ENCODE measurements at regions not wholly inside any gene's neighbourhood (a gene's known extent, or its start where the extent isn't known, plus 50 kb on each side); places are given as distances from the start of the nearest gene placed in this dataset.
A peak's percentile ranks its signal among the peaks of the same experiment; 100 is the strongest.

- no peak for DNase-seq
Observed at GRCh38 chr4:46594661-46595060, 204.7 kb upstream of the GABRA2 start.

DNA sequence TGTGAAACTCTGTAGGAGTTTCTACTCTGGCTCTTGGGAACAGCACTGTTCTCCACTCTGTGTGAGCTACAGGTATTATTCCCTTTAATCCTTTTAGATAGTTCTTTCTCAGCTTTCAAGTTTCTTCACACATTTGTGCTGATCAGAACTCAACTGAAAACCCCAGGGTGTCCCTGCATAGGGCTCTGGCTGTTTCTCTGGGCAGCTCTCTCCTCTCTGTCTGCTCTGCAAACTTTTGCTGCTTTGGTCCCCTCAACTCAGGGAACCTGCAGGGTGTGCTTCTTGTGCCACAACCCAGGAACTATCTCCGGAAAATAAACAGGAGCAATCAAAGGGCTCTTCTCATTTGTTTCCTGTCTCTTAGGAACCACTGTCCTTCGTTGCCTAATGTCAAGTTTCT, 196.6 kb upstream of the GABRA2 start:
- DNase-seq = no peak

- DNase-seq = no peak
Observed at GRCh38 chr4:46581677-46582076, 191.7 kb upstream of the GABRA2 start.

DNA sequence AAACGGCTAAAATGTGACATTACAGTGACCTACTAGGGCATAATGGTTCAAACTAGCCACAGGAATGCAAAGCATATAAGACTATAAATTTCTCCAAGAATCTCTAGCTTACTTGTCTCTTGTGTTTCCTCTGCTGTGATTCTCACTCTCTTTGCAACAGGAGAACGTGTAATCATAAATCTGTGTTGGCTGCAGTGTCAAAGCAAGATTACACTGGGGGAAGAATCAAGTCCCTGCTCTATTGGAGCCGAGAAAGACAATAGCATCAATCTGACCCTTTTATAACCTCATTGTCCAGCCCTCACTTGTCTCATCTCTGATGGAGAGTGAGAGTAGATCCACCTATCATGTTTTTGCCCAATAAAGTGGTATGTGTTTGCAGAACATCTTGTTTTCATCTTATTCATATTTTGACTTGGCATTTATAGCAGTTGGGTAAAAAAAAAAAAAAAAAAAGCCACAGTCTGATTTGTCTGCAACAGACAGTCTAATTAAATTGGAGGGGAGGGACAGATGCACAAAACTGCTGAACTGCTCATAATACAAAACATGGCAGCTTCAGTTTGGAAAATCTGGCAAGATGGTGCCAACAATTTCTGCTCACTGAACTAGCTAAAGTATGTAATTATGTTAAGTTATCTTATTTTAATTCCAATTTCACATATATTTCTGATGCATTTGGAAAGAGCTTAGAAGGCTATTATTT, 165.0 kb upstream of the GABRA2 start:
- no peak for DNase-seq

DNA sequence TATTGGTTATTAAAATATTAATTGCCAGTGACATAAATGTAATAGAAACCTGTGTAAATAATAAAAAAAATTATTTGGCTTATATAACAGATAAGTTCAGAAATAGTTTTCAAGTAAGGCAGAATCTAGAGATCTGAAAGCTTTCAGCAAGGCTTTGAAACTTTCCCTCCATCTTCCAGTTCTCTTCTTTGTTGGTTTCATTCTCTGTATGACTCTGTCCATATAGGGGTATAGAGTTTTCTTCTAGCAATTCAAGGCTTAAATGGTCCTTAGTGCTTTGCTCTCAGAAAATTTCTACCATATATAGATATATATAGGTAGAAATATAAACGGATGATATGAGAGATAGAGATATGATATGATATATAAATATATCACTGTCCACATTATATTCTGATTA, 160.5 kb upstream of the GABRA2 start:
- no peak for DNase-seq

- no peak for DNase-seq
Observed at GRCh38 chr4:46549125-46549524, 159.2 kb upstream of the GABRA2 start.

GRCh38 chr4:46524751-46525150, 134.8 kb upstream of the GABRA2 start:
- DNase-seq = no peak

- no peak for DNase-seq
Observed at GRCh38 chr4:46520361-46520760, 130.4 kb upstream of the GABRA2 start.

- no peak for DNase-seq
Observed at GRCh38 chr4:46515940-46516339, 126.0 kb upstream of the GABRA2 start.

- DNase-seq = no peak
Observed at GRCh38 chr4:46508216-46508615, 118.3 kb upstream of the GABRA2 start.

- no peak for DNase-seq
Observed at GRCh38 chr4:46506876-46507275, 116.9 kb upstream of the GABRA2 start.

GRCh38 chr4:46505131-46505530, 115.2 kb upstream of the GABRA2 start:
- no peak for DNase-seq

DNA sequence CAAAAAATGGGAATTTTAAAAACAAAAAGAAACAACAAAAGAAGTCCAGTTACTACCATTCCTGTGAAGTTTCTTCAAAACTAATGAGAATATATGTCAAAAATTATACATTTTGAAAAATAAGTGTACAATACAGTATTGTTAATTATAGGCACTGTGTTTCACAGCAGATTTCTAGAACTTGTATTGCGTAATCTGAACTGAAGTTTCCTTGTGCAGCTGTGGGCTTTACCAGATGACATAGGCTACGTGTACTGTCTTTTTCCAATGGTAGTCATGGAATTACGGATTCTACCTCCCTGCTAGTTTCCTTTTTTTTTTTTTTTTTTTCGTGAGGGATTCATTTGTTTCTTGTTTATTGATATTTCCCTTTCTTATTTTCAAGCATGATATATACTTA, 113.8 kb upstream of the GABRA2 start:
- DNase-seq = no peak

DNA sequence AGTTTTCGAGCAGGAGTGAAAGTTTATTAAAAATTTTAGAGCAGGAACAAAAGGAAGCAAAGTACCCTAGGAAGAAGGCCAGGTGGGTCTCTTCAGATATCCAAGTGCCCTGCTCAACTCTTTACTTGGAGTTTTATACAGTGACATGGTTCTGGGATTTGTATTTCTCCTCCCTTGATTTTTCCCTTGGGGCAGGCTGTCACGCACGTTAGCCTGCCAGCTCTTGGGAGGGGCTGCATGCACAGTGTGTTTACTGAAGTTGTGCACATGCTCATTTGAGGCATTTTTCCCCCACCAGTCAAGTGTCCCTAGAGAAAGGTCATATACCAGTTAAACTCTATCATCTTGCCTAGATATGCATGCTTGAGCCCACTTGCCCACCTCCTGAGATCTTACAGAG, 102.5 kb upstream of the GABRA2 start:
- no peak for DNase-seq

- no peak for DNase-seq
Observed at GRCh38 chr4:46491455-46491854, 101.5 kb upstream of the GABRA2 start.

- no peak for DNase-seq
Observed at GRCh38 chr4:46484881-46485280, 95.0 kb upstream of the GABRA2 start.

GRCh38 chr4:46462733-46463132, 72.8 kb upstream of the GABRA2 start:
- DNase-seq = no peak

GRCh38 chr4:46459308-46459707, 69.4 kb upstream of the GABRA2 start:
- DNase-seq = no peak

GRCh38 chr4:46450556-46450955, 60.6 kb upstream of the GABRA2 start:
- no peak for DNase-seq

GRCh38 chr4:46445710-46446314, 55.9 kb upstream of the GABRA2 start:
- no peak for DNase-seq

- DNase-seq = peak; percentile 0
Observed at GRCh38 chr4:46444318-46445000, 54.5 kb upstream of the GABRA2 start.

- no peak for DNase-seq
Observed at GRCh38 chr4:46442963-46443362, 53.0 kb upstream of the GABRA2 start.

DNA sequence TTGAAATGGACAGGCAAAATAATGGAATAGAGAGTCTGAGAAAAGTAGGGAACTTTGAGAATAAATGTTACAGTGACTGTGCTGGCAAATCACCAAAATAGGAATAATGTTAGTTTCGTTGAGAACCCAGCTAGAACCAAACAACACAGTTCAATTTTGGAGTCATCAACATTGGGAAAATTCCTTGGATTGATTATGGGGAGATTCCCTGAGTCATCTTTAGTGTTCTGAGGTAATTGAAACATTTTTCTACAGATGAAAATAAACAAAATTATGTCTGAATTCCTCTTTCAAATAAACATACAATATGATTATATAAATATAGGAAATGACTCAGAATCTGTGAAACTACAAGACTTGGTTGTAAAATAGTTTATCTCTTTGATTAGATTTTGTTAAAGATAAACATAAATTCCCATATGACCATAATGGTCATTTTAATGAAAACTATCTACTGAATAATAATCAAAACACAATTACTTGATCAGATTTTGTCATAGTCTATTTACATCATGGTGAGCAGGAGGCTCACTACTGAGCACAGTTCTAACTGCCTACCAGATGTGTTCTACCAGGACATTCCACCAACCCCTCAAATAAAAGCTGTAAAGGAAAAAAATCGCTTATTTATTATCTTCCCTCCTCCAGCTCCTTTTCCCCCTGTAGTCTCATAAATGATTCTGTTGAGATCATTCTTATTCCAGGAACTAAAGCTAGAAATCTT, 51.4 kb upstream of the GABRA2 start:
- no peak for DNase-seq
